ENCODE measurements at regions not wholly inside any gene's neighbourhood (a gene's known extent, or its start where the extent isn't known, plus 50 kb on each side); places are given as distances from the start of the nearest gene placed in this dataset.

- no peak for DNase-seq (ENCODE audit: low read depth in 2 of 2)
- Histone ChIP-seq H3K9ac (ENCODE audit: insufficient read depth, low read length) (no peak overlapping the region), H3K9me3 (ENCODE audit: control insufficient read depth, insufficient read depth, low read depth, low read length) (no peaks in the 10 kb centered on the region), H4K20me1 (ENCODE audit: control insufficient read depth, extremely low read depth, insufficient read depth, low read length) (no peaks in the 10 kb centered on the region), H3K4me2 (ENCODE audit: extremely low read depth, insufficient read depth, low read length) (no peak overlapping the region), H3K36me3 (ENCODE audit: control insufficient read depth, insufficient read depth, low read length) (no peaks in the 10 kb centered on the region), H3K4me3 (replicated peaks in 1 of 4; ENCODE audit: control extremely low read depth in 1 of 4, insufficient read depth in 1 of 4, low read depth in 3 of 4, low read length in 4 of 4) (no peak overlapping the region), H3K27ac (ENCODE audit: insufficient read depth, low read length) (no peak overlapping the region), H2AFZ (ENCODE audit: low read length) (no peak overlapping the region), H3K4me1 (ENCODE audit: control insufficient read depth, extremely low read depth, insufficient read depth, low read length) (no peaks in the 10 kb centered on the region), H3K27me3 (ENCODE audit: control insufficient read depth, insufficient read depth, low read length) (no peaks in the 10 kb centered on the region), H3K79me2 (ENCODE audit: control insufficient read depth, insufficient read depth, low read length) (no peaks in the 10 kb centered on the region)
- TF ChIP-seq CTCF (conservative IDR thresholded peaks at IDR 0.05 in 1 of 2, IDR thresholded peaks at IDR 0.05 in 1 of 2; ENCODE audit: low read depth in 1 of 2, low read length in 2 of 2): no peak
- TF ChIP-seq EZH2 (IDR thresholded peaks at IDR 0.05; ENCODE audit: low read length, missing control alignments): no peak
Observed at GRCh38 chr1:4894566-4894965, 240.2 kb downstream of the AJAP1 start.

- Histone ChIP-seq H3K36me3 (ENCODE audit: control insufficient read depth, insufficient read depth, low read length) (no peaks in the 10 kb centered on the region), H3K9me3 (ENCODE audit: control insufficient read depth, insufficient read depth, low read depth, low read length) (no peaks in the 10 kb centered on the region), H3K4me3 (replicated peaks in 1 of 4; ENCODE audit: control extremely low read depth in 1 of 4, insufficient read depth in 1 of 4, low read depth in 3 of 4, low read length in 4 of 4) (no peak overlapping the region), H3K27me3 (ENCODE audit: control insufficient read depth, insufficient read depth, low read length) (no peaks in the 10 kb centered on the region), H3K4me2 (ENCODE audit: extremely low read depth, insufficient read depth, low read length) (no peak overlapping the region), H3K79me2 (ENCODE audit: control insufficient read depth, insufficient read depth, low read length) (no peaks in the 10 kb centered on the region), H2AFZ (ENCODE audit: low read length) (no peak overlapping the region), H4K20me1 (ENCODE audit: control insufficient read depth, extremely low read depth, insufficient read depth, low read length) (no peaks in the 10 kb centered on the region), H3K9ac (ENCODE audit: insufficient read depth, low read length) (no peak overlapping the region), H3K27ac (ENCODE audit: insufficient read depth, low read length) (no peak overlapping the region), H3K4me1 (ENCODE audit: control insufficient read depth, extremely low read depth, insufficient read depth, low read length) (no peaks in the 10 kb centered on the region)
- no peak for TF ChIP-seq EZH2 (IDR thresholded peaks at IDR 0.05; ENCODE audit: low read length, missing control alignments)
- no peak for DNase-seq (ENCODE audit: low read depth in 2 of 2)
Observed at GRCh38 chr1:4880626-4881025, 226.2 kb downstream of the AJAP1 start.

- Histone ChIP-seq H3K9ac (ENCODE audit: insufficient read depth, low read length) (no peak overlapping the region), H3K27me3 (ENCODE audit: control insufficient read depth, insufficient read depth, low read length) (no peaks in the 10 kb centered on the region), H4K20me1 (ENCODE audit: control insufficient read depth, extremely low read depth, insufficient read depth, low read length) (no peaks in the 10 kb centered on the region), H2AFZ (ENCODE audit: low read length) (no peak overlapping the region), H3K36me3 (ENCODE audit: control insufficient read depth, insufficient read depth, low read length) (no peaks in the 10 kb centered on the region), H3K27ac (ENCODE audit: insufficient read depth, low read length) (no peak overlapping the region), H3K9me3 (ENCODE audit: control insufficient read depth, insufficient read depth, low read depth, low read length) (no peaks in the 10 kb centered on the region), H3K4me1 (ENCODE audit: control insufficient read depth, extremely low read depth, insufficient read depth, low read length) (no peaks in the 10 kb centered on the region), H3K79me2 (ENCODE audit: control insufficient read depth, insufficient read depth, low read length) (no peaks in the 10 kb centered on the region), H3K4me2 (ENCODE audit: extremely low read depth, insufficient read depth, low read length) (no peak overlapping the region), H3K4me3 (replicated peaks in 1 of 4; ENCODE audit: control extremely low read depth in 1 of 4, insufficient read depth in 1 of 4, low read depth in 3 of 4, low read length in 4 of 4) (no peak overlapping the region)
- TF ChIP-seq EZH2 (IDR thresholded peaks at IDR 0.05; ENCODE audit: low read length, missing control alignments) (no peak), CTCF (conservative IDR thresholded peaks at IDR 0.05 in 1 of 2, IDR thresholded peaks at IDR 0.05 in 1 of 2; ENCODE audit: low read depth in 1 of 2, low read length in 2 of 2) (no peak)
- no peak for DNase-seq (ENCODE audit: low read depth in 2 of 2)
Observed at GRCh38 chr1:4877426-4877825, 223.0 kb downstream of the AJAP1 start.

Measured in fibroblast of lung (primary cell).